CD1c-positive myeloid dendritic cell (primary cell): ENCODE measurements at regions not wholly inside any gene's neighbourhood (a gene's known extent, or its start where the extent isn't known, plus 50 kb on each side); places are given as distances from the start of the nearest gene placed in this dataset.
"Not testable (repeated sequence)": the region's sequence is repeated elsewhere in the genome, so short reads cannot be mapped to it uniquely, and the experiment has no call there.

ENCODE experiments used
- DNase-seq: peaks from one replicate; pipeline ENCODE4 v3.0.0-alpha.2; 2016; ENCODE audit errors: extremely low spot score

DNA sequence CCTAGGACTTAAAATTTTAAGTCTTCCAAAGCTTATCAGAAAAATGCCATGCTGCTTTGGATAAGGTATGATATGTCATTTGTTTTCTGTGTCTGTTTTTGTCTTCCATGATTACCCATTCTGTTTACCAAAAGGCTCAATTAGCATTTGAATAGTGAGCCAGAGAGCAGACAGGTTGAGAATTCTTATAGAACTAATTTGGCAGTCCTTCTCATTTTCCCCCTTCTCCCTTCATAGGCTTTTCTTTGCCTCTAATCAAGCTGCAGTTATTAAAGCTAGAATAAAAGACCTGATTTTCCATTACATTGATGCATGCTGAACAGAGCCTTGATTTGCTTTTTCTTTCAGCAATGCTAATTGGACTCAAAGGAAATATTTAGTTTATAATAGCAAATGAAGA is 993.0 kb downstream of the MAT2B start:
- no peak for DNase-seq

DNA sequence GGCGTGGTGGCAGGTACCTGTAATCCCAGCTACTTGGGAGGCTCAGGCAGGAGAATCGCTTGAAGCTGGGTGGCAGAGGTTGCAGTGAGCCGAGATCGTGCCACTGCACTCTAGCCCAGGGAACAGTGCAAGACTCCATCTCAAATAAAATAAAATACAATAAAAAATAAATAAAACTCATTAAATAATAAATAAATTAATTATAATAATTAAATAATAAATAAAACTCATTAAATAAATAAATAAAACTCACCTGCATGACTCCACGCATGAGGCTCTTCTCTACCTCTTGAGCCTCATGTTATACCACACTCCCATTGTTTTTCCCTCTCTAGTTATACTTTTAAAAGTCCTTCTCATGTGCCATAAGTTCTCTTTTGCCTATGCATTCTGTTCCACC is 995.4 kb downstream of the MAT2B start:
- no peak for DNase-seq

DNA sequence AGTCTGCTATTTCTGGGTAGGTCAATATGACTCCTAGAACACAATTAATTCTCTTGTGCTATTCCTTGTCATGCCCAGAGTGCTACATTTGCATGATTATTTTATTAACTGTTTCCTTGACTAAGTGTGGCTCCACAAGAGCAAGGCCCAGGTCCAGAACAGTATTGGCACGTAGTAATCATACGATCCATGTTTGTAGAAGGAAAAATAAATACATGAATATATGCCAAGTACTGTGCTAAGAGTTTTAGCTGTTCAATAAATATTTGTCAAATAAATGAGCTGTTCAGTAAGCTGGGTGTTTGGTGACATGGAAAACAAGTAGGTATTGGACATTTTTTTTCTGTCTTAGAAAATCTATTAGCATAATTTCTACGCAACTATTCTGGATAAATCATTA is 995.9 kb downstream of the MAT2B start:
- DNase-seq: no peak

DNA sequence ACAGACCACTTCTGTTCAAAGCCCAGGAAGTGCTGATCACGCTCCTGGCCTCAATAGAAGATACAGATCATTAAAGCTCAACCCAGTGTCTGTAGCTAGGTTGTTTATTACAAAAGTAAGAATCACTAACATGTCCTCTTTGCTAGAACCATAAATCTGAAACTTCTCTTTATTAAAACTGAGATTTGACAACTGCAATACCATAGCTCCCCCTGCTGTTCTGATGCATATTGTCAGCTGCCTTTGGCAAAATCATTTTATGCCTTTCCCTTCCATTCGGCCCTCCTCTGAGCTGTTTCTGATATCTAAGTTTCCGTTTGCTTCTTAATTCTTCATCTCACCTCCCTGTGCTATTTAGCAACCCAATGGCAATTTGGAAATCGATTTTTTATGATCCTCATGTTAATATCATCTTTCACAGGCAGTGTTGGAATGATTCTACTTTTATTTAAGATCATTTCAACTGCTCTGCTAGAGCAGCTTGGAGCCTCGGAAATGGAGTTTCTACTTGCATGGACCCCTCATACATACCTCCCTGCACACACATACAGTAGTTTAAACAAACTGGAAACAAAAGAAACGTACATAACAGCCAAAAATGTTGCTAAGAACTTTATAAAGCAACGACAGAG is 998.8 kb downstream of the MAT2B start:
- DNase-seq: peak; percentile 55

DNA sequence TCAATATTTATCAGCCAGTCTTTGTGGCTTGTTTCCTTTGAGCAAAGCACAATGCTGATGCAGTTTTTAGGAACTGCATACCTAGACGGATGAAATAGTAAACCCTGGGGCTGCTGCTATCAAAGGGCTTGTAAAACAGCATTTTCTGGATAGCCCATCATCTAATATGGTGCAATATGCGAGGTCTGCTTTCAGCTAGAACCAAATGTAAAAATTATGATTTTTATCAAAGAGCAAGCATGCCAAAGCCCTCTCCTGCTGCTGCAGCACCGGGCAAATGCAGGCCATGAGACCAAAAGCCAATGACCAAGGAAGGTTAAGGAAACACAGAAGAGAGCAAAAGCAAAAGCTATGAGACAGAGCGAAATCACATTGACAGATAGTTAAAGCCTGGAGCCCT is 1000.4 kb downstream of the MAT2B start:
- DNase-seq: no peak

GRCh38 chr5:164518067-164518740 is 1012.8 kb downstream of the MAT2B start:
- DNase-seq: no peak

DNA sequence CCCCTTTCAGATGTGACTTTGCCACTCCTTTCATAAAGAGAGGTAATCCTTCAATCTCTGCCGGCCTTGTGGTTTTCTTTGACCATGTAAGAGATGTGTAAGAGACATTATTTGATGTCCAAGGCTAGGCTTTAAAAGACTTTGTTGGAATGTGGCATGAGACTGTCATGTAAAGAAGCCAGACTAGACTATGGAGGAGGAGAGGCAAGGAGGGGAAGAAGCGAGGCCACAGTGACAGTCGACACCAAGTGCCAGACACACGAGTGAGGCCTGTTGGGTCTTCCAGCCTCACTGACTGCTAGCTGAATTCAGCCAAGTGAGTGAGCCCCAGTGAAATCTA is 1013.3 kb downstream of the MAT2B start:
- DNase-seq: no peak

DNA sequence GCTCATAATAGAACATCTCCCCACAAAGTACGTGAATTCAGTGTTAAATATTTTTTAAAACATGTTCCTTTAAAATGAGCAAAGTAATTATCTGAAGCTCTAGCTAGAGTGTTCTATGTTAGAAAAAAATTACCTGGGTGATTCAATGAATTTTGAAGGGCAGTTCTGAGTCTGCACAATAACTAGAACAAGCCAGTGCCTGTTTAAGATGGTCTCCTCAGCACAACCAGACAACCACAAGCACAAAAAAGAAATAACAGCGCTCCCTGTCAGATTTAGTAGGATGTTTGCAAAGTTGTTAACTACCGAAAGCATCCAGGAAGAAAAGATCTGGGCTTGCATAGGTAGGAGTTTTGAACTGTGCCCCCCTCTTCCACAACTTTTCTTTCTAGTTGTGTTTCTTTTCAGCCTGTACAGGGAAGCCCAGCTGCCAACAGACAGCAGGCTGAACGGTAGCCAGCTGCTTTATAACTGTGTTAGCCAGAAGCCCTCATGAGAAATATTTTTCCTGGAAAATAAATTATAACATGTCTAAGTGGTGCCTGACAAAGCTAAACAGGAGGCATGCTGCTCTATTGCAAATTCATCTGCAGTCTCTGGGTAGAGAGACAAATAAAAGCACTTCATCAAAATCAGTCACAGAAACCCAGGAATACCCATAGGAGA is 1026.9 kb downstream of the MAT2B start:
- DNase-seq: no peak

DNA sequence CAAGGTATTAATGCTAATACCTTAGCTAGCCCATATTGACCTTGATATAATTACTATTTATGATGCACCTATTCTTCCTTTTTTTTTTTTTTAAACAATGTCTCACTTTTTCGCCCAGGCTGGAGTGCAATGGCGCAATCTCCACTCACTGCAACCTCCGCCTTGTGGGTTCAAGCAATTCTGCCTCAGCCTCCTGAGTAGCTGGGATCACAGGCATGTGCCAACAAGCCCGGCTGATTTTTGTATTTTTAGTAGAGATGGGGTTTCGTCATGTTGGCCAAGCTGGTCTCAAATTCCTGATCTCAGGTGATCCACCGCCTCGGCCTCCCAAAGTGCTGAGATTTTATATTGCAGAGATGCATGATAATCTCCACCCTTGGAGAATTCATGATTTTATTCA is 1028.0 kb downstream of the MAT2B start:
- not testable (repeated sequence) for DNase-seq

DNA sequence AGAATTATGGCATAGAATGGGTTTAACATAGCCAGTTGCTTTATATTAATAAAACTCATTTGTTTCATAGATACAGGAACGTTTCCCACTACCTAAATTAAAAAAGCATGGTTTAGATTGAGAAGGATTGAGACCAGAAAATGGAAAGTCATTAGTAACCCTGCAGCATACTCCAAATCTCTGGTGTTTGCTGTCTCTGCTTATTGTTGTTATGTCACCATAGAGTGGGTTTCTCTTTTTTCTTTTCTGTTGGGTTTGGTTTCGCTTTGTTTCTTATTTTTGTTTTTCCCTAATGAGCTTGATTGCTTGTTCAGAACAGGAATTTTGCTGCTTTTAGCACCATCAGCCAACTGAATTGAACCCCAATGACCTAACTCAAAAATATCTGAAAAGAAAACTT is 1034.8 kb downstream of the MAT2B start:
- DNase-seq: no peak

DNA sequence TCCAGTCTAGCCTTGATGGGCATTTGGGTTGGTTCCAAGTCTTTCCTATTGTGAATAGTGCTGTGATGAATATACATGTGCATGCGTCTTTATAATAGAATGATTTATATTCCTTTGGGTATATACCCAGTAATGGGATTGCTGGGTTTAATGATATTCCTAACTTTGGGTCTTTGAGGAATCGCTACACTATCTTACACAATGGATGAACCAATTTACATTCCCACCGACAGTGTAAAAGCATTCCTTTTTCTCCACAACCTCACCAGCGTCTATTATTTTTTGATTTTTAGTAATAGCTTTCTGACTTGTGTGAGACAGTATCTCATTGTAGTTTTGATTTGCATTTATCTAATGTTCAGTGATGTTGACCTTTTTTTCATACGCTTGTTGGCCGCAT is 1040.1 kb downstream of the MAT2B start:
- DNase-seq: no peak

- no peak for DNase-seq
These were observed 1048.4 kb downstream of the MAT2B start for GRCh38 chr5:164553851-164554250.

DNA sequence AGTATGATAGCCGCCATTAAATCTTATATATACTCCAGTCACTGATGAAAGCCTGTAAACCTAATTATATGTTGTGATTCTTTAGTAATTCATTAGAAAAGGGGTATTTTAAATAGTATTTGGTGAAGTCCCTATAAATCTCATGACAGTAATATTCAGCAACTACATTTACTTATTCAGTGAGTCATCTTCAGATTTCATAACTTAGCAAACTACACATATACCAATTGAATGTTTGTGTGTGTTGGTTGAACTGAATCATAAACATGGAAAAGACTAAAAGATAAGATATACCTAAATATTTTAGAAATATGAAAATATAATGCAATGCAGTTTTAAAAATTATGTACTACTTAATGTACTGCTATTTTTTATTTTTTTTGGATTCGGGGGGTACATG is 1050.4 kb downstream of the MAT2B start:
- no peak for DNase-seq

DNA sequence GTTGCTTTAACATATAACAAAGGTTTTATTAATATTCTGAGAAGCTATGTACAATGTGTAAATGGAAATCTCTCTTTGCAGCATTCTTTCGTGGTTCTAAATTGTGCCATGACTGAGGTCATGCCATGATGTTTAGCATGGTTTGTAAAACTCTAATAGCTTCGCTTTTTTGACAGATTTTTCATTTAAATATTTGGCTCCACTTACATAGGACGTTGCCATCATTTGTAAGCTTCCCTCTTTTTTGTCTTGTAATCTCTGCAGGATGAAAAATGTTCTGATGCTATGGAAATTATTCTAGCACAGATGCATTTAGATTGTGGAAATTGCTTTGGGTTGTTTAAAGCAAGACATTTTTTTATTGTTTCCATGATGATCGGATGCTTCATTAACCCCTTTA is 1054.8 kb downstream of the MAT2B start:
- no peak for DNase-seq

GRCh38 chr5:164561933-164562872 is 1056.8 kb downstream of the MAT2B start:
- DNase-seq: no peak

DNA sequence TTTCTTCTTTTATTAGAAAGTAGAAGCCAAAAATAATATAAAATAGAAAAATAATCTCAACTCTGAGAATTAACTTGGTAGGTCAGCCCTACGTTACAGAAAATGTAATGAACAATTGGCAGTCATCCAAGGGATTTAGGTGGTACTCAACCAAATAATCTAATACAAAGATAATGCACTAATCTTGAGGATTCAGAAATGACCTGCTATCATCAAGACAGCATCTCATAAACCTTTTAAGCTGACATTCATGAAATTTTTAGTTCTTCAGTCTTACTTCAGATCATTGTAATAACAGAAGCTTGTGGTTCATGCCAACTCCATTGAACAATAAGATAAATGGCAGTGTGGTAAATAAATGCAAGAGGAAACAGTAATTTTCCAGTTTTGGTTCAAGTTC is 1058.0 kb downstream of the MAT2B start:
- DNase-seq: no peak

GRCh38 chr5:164573397-164573796 is 1068.0 kb downstream of the MAT2B start:
- DNase-seq: no peak

DNA sequence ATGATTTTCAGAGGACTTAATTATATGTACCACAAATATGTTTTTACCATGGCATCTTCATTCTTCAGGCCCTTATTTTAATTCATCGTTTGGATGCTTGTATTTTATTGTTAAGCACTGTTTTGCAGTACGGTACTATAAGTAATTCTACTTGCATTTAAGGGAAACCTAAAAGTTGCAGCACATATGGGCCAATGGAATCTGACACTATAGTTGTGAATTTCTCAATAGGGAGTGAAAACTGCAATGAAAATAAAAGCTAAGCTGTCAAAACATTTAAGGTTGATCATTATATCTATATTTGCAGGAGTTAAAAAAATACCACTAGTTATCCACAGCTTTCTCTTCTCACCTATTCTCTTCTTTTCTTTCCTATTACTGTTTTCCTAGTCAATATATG is 1071.8 kb downstream of the MAT2B start:
- no peak for DNase-seq

- no peak for DNase-seq
These were observed 1072.3 kb downstream of the MAT2B start for GRCh38 chr5:164577742-164578141.

- no peak for DNase-seq
These were observed 1073.0 kb downstream of the MAT2B start for GRCh38 chr5:164578401-164578800.

DNA sequence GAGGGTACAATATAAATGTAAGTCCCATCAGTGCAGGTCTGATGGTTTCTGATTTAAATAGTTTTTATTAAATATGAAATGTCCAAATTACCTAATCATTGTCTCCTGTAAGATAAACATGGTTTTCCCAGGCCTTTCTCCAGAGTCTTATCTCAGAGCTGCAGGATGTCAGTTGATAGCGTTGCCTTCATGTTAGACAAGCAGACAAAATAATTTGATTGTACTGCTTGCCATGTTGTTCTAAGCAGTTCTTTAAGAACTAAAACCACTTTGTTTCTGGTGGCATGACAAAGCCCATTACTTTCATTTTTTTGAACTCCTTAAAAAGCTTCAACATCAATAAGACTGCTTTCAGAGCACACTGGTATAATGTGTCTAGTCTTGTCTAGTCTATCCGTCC is 1073.5 kb downstream of the MAT2B start:
- no peak for DNase-seq

GRCh38 chr5:164580155-164580554 is 1074.7 kb downstream of the MAT2B start:
- DNase-seq: no peak
